GM23338 (cell line): ENCODE measurements at regions not wholly inside any gene's neighbourhood (a gene's known extent, or its start where the extent isn't known, plus 50 kb on each side); places are given as distances from the start of the nearest gene placed in this dataset.

ENCODE experiments used
- ATAC-seq: fragments of 200-7000 bp; cut with Tn5 transposase; 3 replicates; pipeline ENCODE4 v1.9.1; 2020
- DNase-seq: peaks from one replicate; pipeline ENCODE4 v3.0.0-alpha.2; 2015; ENCODE audit warnings: low spot score
- H2AFZ ChIP-seq: fragments of 200-600 bp; sonication (generic); 2 replicates; pipeline ENCODE4 v1.8.0; 2016; ENCODE audit warnings: antibody characterized with exemption, mild to moderate bottlenecking, moderate library complexity
- H3F3A ChIP-seq: fragments of 200-600 bp; sonication (generic); replicated peaks from 2 replicates; pipeline ENCODE4 v1.8.0; 2017; ENCODE audit warnings: antibody characterized with exemption, mixed run types, low read depth
- H3K27ac ChIP-seq: fragments of 200-600 bp; sonication (generic); 2 replicates; pipeline ENCODE4 v1.6.1; 2016; ENCODE audit warnings: low read depth
- H3K27me3 ChIP-seq: fragments of 200-600 bp; sonication (generic); 2 replicates; pipeline ENCODE4 v1.8.0; 2016; ENCODE audit warnings: mild to moderate bottlenecking, mixed run types, moderate library complexity; ENCODE audit not compliant: insufficient read depth
- H3K36me3 ChIP-seq: fragments of 200-600 bp; sonication (generic); 2 replicates; pipeline ENCODE4 v1.8.0; 2016; ENCODE audit warnings: mild to moderate bottlenecking; ENCODE audit not compliant: insufficient read depth
- H3K4me1 ChIP-seq: fragments of 200-600 bp; sonication (generic); 2 replicates; pipeline ENCODE4 v1.8.0; 2016; ENCODE audit warnings: mild to moderate bottlenecking, moderate library complexity; ENCODE audit not compliant: insufficient read depth
- H3K4me2 ChIP-seq: fragments of 200-600 bp; sonication (generic); 2 replicates; pipeline ENCODE4 v1.7.1; 2017; ENCODE audit warnings: mixed run types
- H3K4me3 ChIP-seq: fragments of 200-600 bp; sonication (generic); 2 replicates; pipeline ENCODE4 v1.6.1; 2016; ENCODE audit warnings: mixed run types
- H3K79me2 ChIP-seq: fragments of 200-600 bp; sonication (generic); replicated peaks from 2 replicates; pipeline ENCODE4 v1.8.0; 2017; ENCODE audit warnings: mild to moderate bottlenecking; ENCODE audit not compliant: insufficient read depth
- H3K9me2 ChIP-seq: fragments of 200-600 bp; sonication (generic); 2 replicates; pipeline ENCODE4 v1.8.0; 2017; ENCODE audit not compliant: insufficient read depth
- H4K20me1 ChIP-seq: fragments of 200-600 bp; sonication (generic); replicated peaks from 2 replicates; pipeline ENCODE4 v1.8.0; 2017; ENCODE audit warnings: mild to moderate bottlenecking; ENCODE audit not compliant: insufficient read depth
- H3K27ac Mint-ChIP-seq: 2 replicates; pipeline ENCODE4 v1.8.0; 2020; ENCODE audit warnings: inconsistent platforms, mild to moderate bottlenecking, moderate library complexity, mixed read lengths
- H3K27me3 Mint-ChIP-seq: 3 replicates; pipeline ENCODE4 v1.8.0; 2022; ENCODE audit warnings: low read depth, mild to moderate bottlenecking, moderate library complexity, mixed read lengths, inconsistent platforms; ENCODE audit not compliant: insufficient read depth, poor library complexity
- H3K36me3 Mint-ChIP-seq: 3 replicates; pipeline ENCODE4 v1.8.0; 2021; ENCODE audit warnings: low read depth, mild to moderate bottlenecking, inconsistent platforms, moderate library complexity, mixed read lengths
- H3K4me1 Mint-ChIP-seq: 3 replicates; pipeline ENCODE4 v1.8.0; 2020; ENCODE audit warnings: mild to moderate bottlenecking, inconsistent platforms, mixed read lengths
- H3K4me3 Mint-ChIP-seq: 3 replicates; pipeline ENCODE4 v1.8.0; 2021; ENCODE audit warnings: moderate library complexity, mild to moderate bottlenecking, inconsistent platforms, mixed read lengths
- H3K9me3 Mint-ChIP-seq: 3 replicates; pipeline ENCODE4 v1.8.0; 2020; ENCODE audit warnings: moderate library complexity, mild to moderate bottlenecking, inconsistent platforms, mixed read lengths
- ETS1 ChIP-seq: IDR thresholded peaks from 2 replicates; pipeline ENCODE4 v1.6.1; 2016; ENCODE audit warnings: antibody characterized with exemption
- EZH2 ChIP-seq: fragments of 200-600 bp; sonication (generic); IDR thresholded peaks from one replicate; pipeline ENCODE4 v1.8.0; 2017; ENCODE audit warnings: antibody characterized with exemption, mild to moderate bottlenecking, low read depth; ENCODE audit not compliant: unreplicated experiment
- JUNB ChIP-seq: IDR thresholded peaks from one replicate; pipeline ENCODE4 v1.6.1; 2016; ENCODE audit warnings: antibody characterized with exemption; ENCODE audit not compliant: unreplicated experiment
- NANOG ChIP-seq: IDR thresholded peaks from 2 replicates; pipeline ENCODE4 v1.6.1; 2016; ENCODE audit warnings: antibody characterized with exemption, borderline replicate concordance
- POLR2AphosphoS5 ChIP-seq: IDR thresholded peaks from 2 replicates; pipeline ENCODE4 v1.6.1; 2016; ENCODE audit warnings: antibody characterized with exemption, low read depth
- ZNF114 ChIP-seq: fragments of 250-450 bp; sonication (Bioruptor Pico); IDR thresholded peaks from 2 replicates; pipeline ENCODE4 v1.5.0; 2020; ENCODE audit warnings: mild to moderate bottlenecking, moderate library complexity
- TF ChIP-seq, protein P1 (sequence below): IDR thresholded peaks from one replicate; pipeline ENCODE4 v1.6.1; 2018; ENCODE audit warnings: antibody characterized with exemption; ENCODE audit not compliant: unreplicated experiment
- TF ChIP-seq, protein P2 (sequence below): fragments of 250-450 bp; sonication (Bioruptor Pico); IDR thresholded peaks from 2 replicates; pipeline ENCODE4 v1.5.0; 2020; ENCODE audit warnings: mild to moderate bottlenecking, moderate library complexity

DNA sequence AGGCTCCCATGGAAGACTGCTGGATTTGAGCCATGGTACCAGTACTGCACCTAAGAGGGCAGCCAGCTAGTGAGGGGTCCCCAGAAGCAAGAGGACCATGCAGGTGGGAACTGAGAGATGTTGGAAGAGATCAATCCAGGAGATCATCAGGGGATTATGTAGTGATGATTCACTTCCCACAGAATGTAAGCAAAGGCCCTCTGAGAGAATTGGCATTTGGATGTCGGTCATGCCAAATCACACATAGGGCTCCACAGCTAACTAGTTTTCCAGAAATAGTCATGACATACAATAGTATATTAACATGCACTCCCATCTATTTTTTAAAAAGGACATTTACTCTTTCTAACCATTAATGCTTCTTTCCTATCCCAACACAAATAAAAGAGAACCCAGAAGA lies 112.5 kb downstream of the RASGEF1B start:
- H2AFZ ChIP-seq = no peak overlapping the region
- H3K27me3 ChIP-seq = no peaks in the 10 kb centered on the region
- no peaks in the 10 kb centered on the region for H3K79me2 ChIP-seq
- no peak overlapping the region for H3K27ac ChIP-seq
- ATAC-seq (no peak), DNase-seq (no peak)
- peaks cover 12% of the 10 kb centered on the region for H3K4me1 ChIP-seq
- H3K27ac Mint-ChIP-seq = no peak overlapping the region
- no peaks in the 10 kb centered on the region for H3K9me2 ChIP-seq
- H3K27me3 Mint-ChIP-seq = no peaks in the 10 kb centered on the region
- no peaks in the 10 kb centered on the region for H3K36me3 ChIP-seq
- H3K4me1 Mint-ChIP-seq = peaks cover 12% of the 10 kb centered on the region
- H3K4me2 ChIP-seq = no peak overlapping the region
- H3K36me3 Mint-ChIP-seq = no peaks in the 10 kb centered on the region
- TF ChIP-seq POLR2AphosphoS5 (no peak), JUNB (no peak), ZNF114 (CRISPR knock-in tag) (no peak), NANOG (no peak)
- TF ChIP-seq, protein P1, sequence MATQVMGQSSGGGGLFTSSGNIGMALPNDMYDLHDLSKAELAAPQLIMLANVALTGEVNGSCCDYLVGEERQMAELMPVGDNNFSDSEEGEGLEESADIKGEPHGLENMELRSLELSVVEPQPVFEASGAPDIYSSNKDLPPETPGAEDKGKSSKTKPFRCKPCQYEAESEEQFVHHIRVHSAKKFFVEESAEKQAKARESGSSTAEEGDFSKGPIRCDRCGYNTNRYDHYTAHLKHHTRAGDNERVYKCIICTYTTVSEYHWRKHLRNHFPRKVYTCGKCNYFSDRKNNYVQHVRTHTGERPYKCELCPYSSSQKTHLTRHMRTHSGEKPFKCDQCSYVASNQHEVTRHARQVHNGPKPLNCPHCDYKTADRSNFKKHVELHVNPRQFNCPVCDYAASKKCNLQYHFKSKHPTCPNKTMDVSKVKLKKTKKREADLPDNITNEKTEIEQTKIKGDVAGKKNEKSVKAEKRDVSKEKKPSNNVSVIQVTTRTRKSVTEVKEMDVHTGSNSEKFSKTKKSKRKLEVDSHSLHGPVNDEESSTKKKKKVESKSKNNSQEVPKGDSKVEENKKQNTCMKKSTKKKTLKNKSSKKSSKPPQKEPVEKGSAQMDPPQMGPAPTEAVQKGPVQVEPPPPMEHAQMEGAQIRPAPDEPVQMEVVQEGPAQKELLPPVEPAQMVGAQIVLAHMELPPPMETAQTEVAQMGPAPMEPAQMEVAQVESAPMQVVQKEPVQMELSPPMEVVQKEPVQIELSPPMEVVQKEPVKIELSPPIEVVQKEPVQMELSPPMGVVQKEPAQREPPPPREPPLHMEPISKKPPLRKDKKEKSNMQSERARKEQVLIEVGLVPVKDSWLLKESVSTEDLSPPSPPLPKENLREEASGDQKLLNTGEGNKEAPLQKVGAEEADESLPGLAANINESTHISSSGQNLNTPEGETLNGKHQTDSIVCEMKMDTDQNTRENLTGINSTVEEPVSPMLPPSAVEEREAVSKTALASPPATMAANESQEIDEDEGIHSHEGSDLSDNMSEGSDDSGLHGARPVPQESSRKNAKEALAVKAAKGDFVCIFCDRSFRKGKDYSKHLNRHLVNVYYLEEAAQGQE = no peak
- no peaks in the 10 kb centered on the region for H3K9me3 Mint-ChIP-seq
- H3K4me3 ChIP-seq = no peak overlapping the region
- H3K4me3 Mint-ChIP-seq = no peak overlapping the region
- H4K20me1 ChIP-seq = no peaks in the 10 kb centered on the region
- H3F3A ChIP-seq = no peaks in the 10 kb centered on the region

GRCh38 chr4:81358154-81358553 lies 113.6 kb downstream of the RASGEF1B start:
- Histone ChIP-seq H4K20me1 (no peaks in the 10 kb centered on the region), H3F3A (no peaks in the 10 kb centered on the region), H3K36me3 (no peaks in the 10 kb centered on the region), H3K4me1 (peaks cover 8% of the 10 kb centered on the region), H3K4me2 (no peak overlapping the region), H3K27ac (no peak overlapping the region), H2AFZ (no peak overlapping the region), H3K79me2 (no peaks in the 10 kb centered on the region), H3K4me3 (no peak overlapping the region), H3K27me3 (no peaks in the 10 kb centered on the region), H3K9me2 (no peaks in the 10 kb centered on the region)
- DNase-seq (no peak), ATAC-seq (no peak)
- no peaks in the 10 kb centered on the region for H3K36me3 Mint-ChIP-seq
- no peak overlapping the region for H3K27ac Mint-ChIP-seq
- H3K9me3 Mint-ChIP-seq = no peaks in the 10 kb centered on the region
- peaks cover 9% of the 10 kb centered on the region for H3K4me1 Mint-ChIP-seq
- no peak overlapping the region for H3K4me3 Mint-ChIP-seq
- no peaks in the 10 kb centered on the region for H3K27me3 Mint-ChIP-seq
- TF ChIP-seq, protein P1 = no peak
- TF ChIP-seq, protein P2, sequence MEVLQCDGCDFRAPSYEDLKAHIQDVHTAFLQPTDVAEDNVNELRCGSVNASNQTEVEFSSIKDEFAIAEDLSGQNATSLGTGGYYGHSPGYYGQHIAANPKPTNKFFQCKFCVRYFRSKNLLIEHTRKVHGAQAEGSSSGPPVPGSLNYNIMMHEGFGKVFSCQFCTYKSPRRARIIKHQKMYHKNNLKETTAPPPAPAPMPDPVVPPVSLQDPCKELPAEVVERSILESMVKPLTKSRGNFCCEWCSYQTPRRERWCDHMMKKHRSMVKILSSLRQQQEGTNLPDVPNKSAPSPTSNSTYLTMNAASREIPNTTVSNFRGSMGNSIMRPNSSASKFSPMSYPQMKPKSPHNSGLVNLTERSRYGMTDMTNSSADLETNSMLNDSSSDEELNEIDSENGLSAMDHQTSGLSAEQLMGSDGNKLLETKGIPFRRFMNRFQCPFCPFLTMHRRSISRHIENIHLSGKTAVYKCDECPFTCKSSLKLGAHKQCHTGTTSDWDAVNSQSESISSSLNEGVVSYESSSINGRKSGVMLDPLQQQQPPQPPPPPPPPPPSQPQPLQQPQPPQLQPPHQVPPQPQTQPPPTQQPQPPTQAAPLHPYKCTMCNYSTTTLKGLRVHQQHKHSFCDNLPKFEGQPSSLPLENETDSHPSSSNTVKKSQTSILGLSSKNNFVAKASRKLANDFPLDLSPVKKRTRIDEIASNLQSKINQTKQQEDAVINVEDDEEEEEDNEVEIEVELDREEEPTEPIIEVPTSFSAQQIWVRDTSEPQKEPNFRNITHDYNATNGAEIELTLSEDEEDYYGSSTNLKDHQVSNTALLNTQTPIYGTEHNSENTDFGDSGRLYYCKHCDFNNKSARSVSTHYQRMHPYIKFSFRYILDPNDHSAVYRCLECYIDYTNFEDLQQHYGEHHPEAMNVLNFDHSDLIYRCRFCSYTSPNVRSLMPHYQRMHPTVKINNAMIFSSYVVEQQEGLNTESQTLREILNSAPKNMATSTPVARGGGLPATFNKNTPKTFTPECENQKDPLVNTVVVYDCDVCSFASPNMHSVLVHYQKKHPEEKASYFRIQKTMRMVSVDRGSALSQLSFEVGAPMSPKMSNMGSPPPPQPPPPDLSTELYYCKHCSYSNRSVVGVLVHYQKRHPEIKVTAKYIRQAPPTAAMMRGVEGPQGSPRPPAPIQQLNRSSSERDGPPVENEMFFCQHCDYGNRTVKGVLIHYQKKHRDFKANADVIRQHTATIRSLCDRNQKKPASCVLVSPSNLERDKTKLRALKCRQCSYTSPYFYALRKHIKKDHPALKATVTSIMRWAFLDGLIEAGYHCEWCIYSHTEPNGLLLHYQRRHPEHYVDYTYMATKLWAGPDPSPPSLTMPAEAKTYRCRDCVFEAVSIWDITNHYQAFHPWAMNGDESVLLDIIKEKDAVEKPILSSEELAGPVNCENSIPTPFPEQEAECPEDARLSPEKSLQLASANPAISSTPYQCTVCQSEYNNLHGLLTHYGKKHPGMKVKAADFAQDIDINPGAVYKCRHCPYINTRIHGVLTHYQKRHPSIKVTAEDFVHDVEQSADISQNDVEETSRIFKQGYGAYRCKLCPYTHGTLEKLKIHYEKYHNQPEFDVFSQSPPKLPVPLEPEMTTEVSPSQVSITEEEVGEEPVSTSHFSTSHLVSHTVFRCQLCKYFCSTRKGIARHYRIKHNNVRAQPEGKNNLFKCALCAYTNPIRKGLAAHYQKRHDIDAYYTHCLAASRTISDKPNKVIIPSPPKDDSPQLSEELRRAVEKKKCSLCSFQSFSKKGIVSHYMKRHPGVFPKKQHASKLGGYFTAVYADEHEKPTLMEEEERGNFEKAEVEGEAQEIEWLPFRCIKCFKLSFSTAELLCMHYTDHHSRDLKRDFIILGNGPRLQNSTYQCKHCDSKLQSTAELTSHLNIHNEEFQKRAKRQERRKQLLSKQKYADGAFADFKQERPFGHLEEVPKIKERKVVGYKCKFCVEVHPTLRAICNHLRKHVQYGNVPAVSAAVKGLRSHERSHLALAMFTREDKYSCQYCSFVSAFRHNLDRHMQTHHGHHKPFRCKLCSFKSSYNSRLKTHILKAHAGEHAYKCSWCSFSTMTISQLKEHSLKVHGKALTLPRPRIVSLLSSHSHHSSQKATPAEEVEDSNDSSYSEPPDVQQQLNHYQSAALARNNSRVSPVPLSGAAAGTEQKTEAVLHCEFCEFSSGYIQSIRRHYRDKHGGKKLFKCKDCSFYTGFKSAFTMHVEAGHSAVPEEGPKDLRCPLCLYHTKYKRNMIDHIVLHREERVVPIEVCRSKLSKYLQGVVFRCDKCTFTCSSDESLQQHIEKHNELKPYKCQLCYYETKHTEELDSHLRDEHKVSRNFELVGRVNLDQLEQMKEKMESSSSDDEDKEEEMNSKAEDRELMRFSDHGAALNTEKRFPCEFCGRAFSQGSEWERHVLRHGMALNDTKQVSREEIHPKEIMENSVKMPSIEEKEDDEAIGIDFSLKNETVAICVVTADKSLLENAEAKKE (CRISPR knock-in tag) = no peak
- TF ChIP-seq ZNF114 (CRISPR knock-in tag) = no peak
- no peak for TF ChIP-seq EZH2
- TF ChIP-seq ETS1 = no peak
